ENCODE measurements at regions not wholly inside any gene's neighbourhood (a gene's known extent, or its start where the extent isn't known, plus 50 kb on each side); places are given as distances from the start of the nearest gene placed in this dataset.

DNA sequence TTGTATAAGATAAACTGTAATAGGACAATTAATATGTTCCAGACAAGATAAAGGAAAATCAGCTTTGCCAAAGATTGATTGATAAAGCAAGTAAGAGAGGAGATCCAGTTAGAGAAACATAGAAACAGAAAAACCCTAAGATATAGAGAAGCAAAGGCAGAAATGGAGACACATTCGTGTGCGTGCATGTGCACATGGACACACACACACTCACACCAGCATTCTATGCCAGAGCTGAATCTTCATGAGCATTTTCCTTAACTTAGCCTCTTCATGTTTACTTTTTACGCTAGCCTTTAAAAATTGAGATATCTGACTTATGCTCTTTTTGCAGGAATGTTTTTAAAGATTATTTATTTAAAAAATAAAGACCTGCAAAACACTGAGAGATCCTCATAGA, 168.5 kb upstream of the ATP2B1 start:
- TF ChIP-seq CTCF (IDR thresholded peaks at IDR 0.05) (no peak), POLR2A (IDR thresholded peaks at IDR 0.05) (no peak)
- H3K4me1 ChIP-seq, result no peaks in the 10 kb centered on the region
- H3K27me3 ChIP-seq, result no peaks in the 10 kb centered on the region
- no peaks in the 10 kb centered on the region for H3K9me3 ChIP-seq
- intact Hi-C loops (cut with DNase I), result no loop called here
- DNase-seq, result no peak
- H3K4me3 ChIP-seq (replicated peaks in 1 of 3), result no peak overlapping the region
- WGBS, 2 donors, result 92 to 96% methylated on average over 3 of the region's 3 CpGs
- no peaks in the 10 kb centered on the region for H3K36me3 ChIP-seq
- no peak overlapping the region for H3K27ac ChIP-seq

GRCh38 chr12:89875809-89876208, 167.2 kb upstream of the ATP2B1 start:
- Histone ChIP-seq H3K4me3 (replicated peaks in 1 of 3) (no peak overlapping the region), H3K27ac (no peak overlapping the region), H3K4me1 (no peaks in the 10 kb centered on the region), H3K36me3 (no peaks in the 10 kb centered on the region), H3K27me3 (no peaks in the 10 kb centered on the region), H3K9me3 (no peaks in the 10 kb centered on the region)
- intact Hi-C loops (cut with DNase I), result no loop called here
- 21% methylated on average over 1 of the region's 1 CpG for WGBS, 2 donors
- TF ChIP-seq POLR2A (IDR thresholded peaks at IDR 0.05) (no peak), CTCF (IDR thresholded peaks at IDR 0.05) (no peak)
- DNase-seq, result no peak

DNA sequence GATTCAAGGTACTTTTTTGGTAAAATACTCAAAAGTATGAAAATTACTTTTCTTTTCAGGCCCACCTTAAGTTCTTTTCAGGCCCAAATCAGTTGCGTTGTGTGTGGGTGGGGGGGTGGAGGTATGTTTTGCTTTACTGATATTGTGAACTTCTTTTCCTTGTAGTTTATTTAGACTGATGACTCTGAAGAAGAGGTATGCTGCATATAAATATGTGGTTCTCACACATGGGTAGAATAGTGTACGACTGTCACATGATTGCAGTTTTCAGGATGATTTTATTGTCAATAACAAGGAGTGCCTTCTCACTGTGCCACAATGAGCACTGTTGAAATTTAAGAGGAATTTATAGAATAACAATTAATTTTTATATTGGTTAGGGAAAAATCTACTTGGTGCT, 166.6 kb upstream of the ATP2B1 start:
- H3K9me3 ChIP-seq, result no peaks in the 10 kb centered on the region
- no peaks in the 10 kb centered on the region for H3K27me3 ChIP-seq
- H3K4me1 ChIP-seq, result no peaks in the 10 kb centered on the region
- DNase-seq, result no peak
- intact Hi-C loops (cut with DNase I), result no loop called here
- H3K27ac ChIP-seq, result no peak overlapping the region
- no peak overlapping the region for H3K4me3 ChIP-seq (replicated peaks in 1 of 3)
- WGBS, 2 donors, result 90 to 94% methylated on average over 2 of the region's 2 CpGs
- no peak for TF ChIP-seq CTCF (IDR thresholded peaks at IDR 0.05)
- no peak for TF ChIP-seq POLR2A (IDR thresholded peaks at IDR 0.05)
- no peaks in the 10 kb centered on the region for H3K36me3 ChIP-seq

DNA sequence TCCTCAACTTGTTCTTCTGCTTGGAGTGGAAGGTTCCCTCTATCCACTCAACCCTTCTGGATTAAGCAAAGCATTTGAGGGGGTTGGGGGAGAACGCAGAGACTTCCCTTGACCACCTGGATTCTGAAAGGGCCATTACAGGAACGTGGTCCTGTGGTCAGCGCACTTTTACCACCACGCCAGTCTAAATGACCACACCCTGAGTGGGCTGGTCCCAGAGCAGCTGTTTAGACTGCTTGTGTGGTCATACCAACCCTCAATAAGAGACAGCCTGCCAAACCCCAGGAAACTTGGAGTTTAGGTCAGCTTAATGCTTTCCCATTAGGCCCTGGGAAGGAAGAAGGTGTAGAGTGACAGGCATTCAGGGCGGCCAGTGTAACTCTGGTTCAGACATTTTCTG, 165.5 kb upstream of the ATP2B1 start:
- H3K4me3 ChIP-seq (replicated peaks in 1 of 3), result no peak overlapping the region
- TF ChIP-seq CTCF (IDR thresholded peaks at IDR 0.05), result no peak
- TF ChIP-seq POLR2A (IDR thresholded peaks at IDR 0.05), result no peak
- H3K9me3 ChIP-seq, result no peaks in the 10 kb centered on the region
- no peak for DNase-seq
- H3K27me3 ChIP-seq, result no peaks in the 10 kb centered on the region
- intact Hi-C loops (cut with DNase I), result no loop called here
- 79 to 81% methylated on average over 5 of the region's 5 CpGs for WGBS, 2 donors
- H3K27ac ChIP-seq, result no peak overlapping the region
- no peaks in the 10 kb centered on the region for H3K4me1 ChIP-seq
- no peaks in the 10 kb centered on the region for H3K36me3 ChIP-seq

GRCh38 chr12:89873745-89874144, 165.1 kb upstream of the ATP2B1 start:
- intact Hi-C loops (cut with DNase I), result no loop called here
- no peak for TF ChIP-seq POLR2A (IDR thresholded peaks at IDR 0.05)
- TF ChIP-seq CTCF (IDR thresholded peaks at IDR 0.05), result no peak
- WGBS, 2 donors, result 35 to 50% methylated on average over 4 of the region's 4 CpGs

More at GRCh38 chr12:89873745-89874144, 165.1 kb upstream of the ATP2B1 start:
- H3K27ac ChIP-seq, result no peak overlapping the region
- no peaks in the 10 kb centered on the region for H3K9me3 ChIP-seq
- H3K4me1 ChIP-seq, result no peaks in the 10 kb centered on the region
- no peaks in the 10 kb centered on the region for H3K27me3 ChIP-seq
- peak; percentile 24 to 42 for DNase-seq
- no peaks in the 10 kb centered on the region for H3K36me3 ChIP-seq
- H3K4me3 ChIP-seq (replicated peaks in 1 of 3), result no peak overlapping the region

Data from thyroid gland (tissue), 4 donors.